Hindlimb muscle (tissue), 1 donor: ENCODE measurements at regions not wholly inside any gene's neighbourhood (a gene's known extent, or its start where the extent isn't known, plus 50 kb on each side); places are given as distances from the start of the nearest gene placed in this dataset.
A peak's percentile ranks its signal among the peaks of the same experiment; 100 is the strongest.

Experiments used
- DNase-seq: peaks from one replicate; pipeline ENCODE4 v3.0.0-alpha.2; 2013

- no peak for DNase-seq
Observed at GRCh38 chr21:16239659-16240265, 510.0 kb downstream of the USP25 start.

GRCh38 chr21:16241016-16241415, 511.2 kb downstream of the USP25 start:
- DNase-seq, result peak; percentile 40

GRCh38 chr21:16241479-16241963, 511.7 kb downstream of the USP25 start:
- no peak for DNase-seq

- DNase-seq, result no peak
Observed at GRCh38 chr21:16243396-16243795, 513.6 kb downstream of the USP25 start.

GRCh38 chr21:16248705-16249104, 518.9 kb downstream of the USP25 start:
- no peak for DNase-seq

- DNase-seq, result no peak
Observed at GRCh38 chr21:16250273-16250672, 520.5 kb downstream of the USP25 start.

- DNase-seq, result no peak
Observed at GRCh38 chr21:16258844-16259611, 529.2 kb downstream of the USP25 start.

GRCh38 chr21:16262091-16262490, 532.3 kb downstream of the USP25 start:
- DNase-seq, result no peak

- DNase-seq, result no peak
Observed at GRCh38 chr21:16264319-16264718, 534.5 kb downstream of the USP25 start.

GRCh38 chr21:16269476-16269875, 539.7 kb downstream of the USP25 start:
- no peak for DNase-seq

GRCh38 chr21:16279731-16280581, 550.2 kb downstream of the USP25 start:
- peak; percentile 52 for DNase-seq

GRCh38 chr21:16280686-16281091, 550.9 kb downstream of the USP25 start:
- peak; percentile 40 for DNase-seq

GRCh38 chr21:16283516-16283915, 553.7 kb downstream of the USP25 start:
- DNase-seq, result no peak

- DNase-seq, result no peak
Observed at GRCh38 chr21:16285605-16286126, 555.9 kb downstream of the USP25 start.

- no peak for DNase-seq
Observed at GRCh38 chr21:16287046-16287445, 557.3 kb downstream of the USP25 start.

- no peak for DNase-seq
Observed at GRCh38 chr21:16291296-16291695, 561.5 kb downstream of the USP25 start.

- DNase-seq, result no peak
Observed at GRCh38 chr21:16294128-16294527, 564.3 kb downstream of the USP25 start.

GRCh38 chr21:16302851-16303282, 573.1 kb downstream of the USP25 start:
- DNase-seq, result no peak

GRCh38 chr21:16304174-16305095, 574.7 kb downstream of the USP25 start:
- DNase-seq, result no peak

GRCh38 chr21:16305686-16306085, 575.9 kb downstream of the USP25 start:
- no peak for DNase-seq

GRCh38 chr21:16307256-16307655, 577.5 kb downstream of the USP25 start:
- DNase-seq, result no peak

- DNase-seq, result peak; percentile 26
Observed at GRCh38 chr21:16308269-16308668, 578.5 kb downstream of the USP25 start.
